Neural cell (in vitro differentiated cells): ENCODE measurements at regions not wholly inside any gene's neighbourhood (a gene's known extent, or its start where the extent isn't known, plus 50 kb on each side); places are given as distances from the start of the nearest gene placed in this dataset.

ENCODE experiments used
- CTCF ChIP-seq: fragments of 450-650 bp; IDR thresholded peaks from 2 replicates; pipeline ENCODE4 v1.5.1; 2014; ENCODE audit warnings: antibody characterized with exemption, mild to moderate bottlenecking, moderate library complexity; ENCODE audit not compliant: poor library complexity, severe bottlenecking
- EP300 ChIP-seq: fragments of 450-650 bp; conservative IDR thresholded peaks from 2 replicates; pipeline ENCODE4 v1.6.1; 2014; ENCODE audit warnings: antibody characterized with exemption, mild to moderate bottlenecking, moderate library complexity; ENCODE audit not compliant: poor library complexity, severe bottlenecking
- EZH2 ChIP-seq: fragments of 200-600, 300-800 bp; shearing (Covaris generic), sonication (generic); IDR thresholded peaks from 2 replicates; pipeline ENCODE4 v1.6.1; 2014; ENCODE audit warnings: antibody characterized with exemption, low read length, borderline replicate concordance, mild to moderate bottlenecking; ENCODE audit not compliant: insufficient read depth, poor library complexity, severe bottlenecking

GRCh38 chr5:125668884-125669283 is 754.3 kb upstream of the GRAMD2B start:
- TF ChIP-seq CTCF (no peak), EP300 (peak; percentile 63), EZH2 (no peak)
